H9 (cell line): ENCODE measurements at regions not wholly inside any gene's neighbourhood (a gene's known extent, or its start where the extent isn't known, plus 50 kb on each side); places are given as distances from the start of the nearest gene placed in this dataset.

Experiments
- DNase-seq: peaks from one replicate; pipeline ENCODE4 v3.0.0-alpha.2; 2017
- H2AFZ ChIP-seq: one replicate; pipeline ENCODE4 v1.6.1; 2013; ENCODE audit warnings: mild to moderate bottlenecking, low read length, control low read depth, moderate library complexity
- H2AK5ac ChIP-seq: 2 replicates; pipeline ENCODE4 v1.6.1; 2013; ENCODE audit warnings: low read length, control low read depth, mixed read lengths; ENCODE audit not compliant: insufficient read length
- H2BK120ac ChIP-seq: one replicate; pipeline ENCODE4 v1.6.1; 2013; ENCODE audit warnings: low read depth, mild to moderate bottlenecking, low read length, control low read depth, inconsistent platforms; ENCODE audit not compliant: poor library complexity, severe bottlenecking
- H2BK12ac ChIP-seq: 2 replicates; pipeline ENCODE4 v1.6.1; 2013; ENCODE audit warnings: low read length, control low read depth, mixed read lengths, low read depth; ENCODE audit not compliant: insufficient read length
- H2BK15ac ChIP-seq: 2 replicates; pipeline ENCODE4 v1.6.1; 2013; ENCODE audit warnings: low read depth, low read length, control low read depth
- H2BK20ac ChIP-seq: one replicate; pipeline ENCODE4 v1.6.1; 2013; ENCODE audit warnings: low read depth, mild to moderate bottlenecking, low read length, control low read depth, inconsistent platforms; ENCODE audit not compliant: poor library complexity, severe bottlenecking
- H2BK5ac ChIP-seq: 2 replicates; pipeline ENCODE4 v1.6.1; 2013; ENCODE audit warnings: low read length, control low read depth, mixed read lengths; ENCODE audit not compliant: insufficient read length
- H3K14ac ChIP-seq: 2 replicates; pipeline ENCODE4 v1.6.1; 2013; ENCODE audit warnings: low read length, control low read depth; ENCODE audit not compliant: insufficient read depth
- H3K18ac ChIP-seq: 2 replicates; pipeline ENCODE4 v1.6.1; 2013; ENCODE audit warnings: low read depth, mild to moderate bottlenecking, mixed read lengths, low read length, control low read depth; ENCODE audit not compliant: insufficient read length
- H3K23ac ChIP-seq: 2 replicates; pipeline ENCODE4 v1.6.1; 2013; ENCODE audit warnings: low read length, control low read depth, mixed read lengths, low read depth; ENCODE audit not compliant: insufficient read length
- H3K23me2 ChIP-seq: 2 replicates; pipeline ENCODE4 v1.6.1; 2013; ENCODE audit warnings: low read depth, mild to moderate bottlenecking, mixed read lengths, low read length, control low read depth; ENCODE audit not compliant: insufficient read length, poor library complexity, severe bottlenecking
- H3K27ac ChIP-seq: 2 replicates; pipeline ENCODE4 v1.5.1; 2013; ENCODE audit warnings: low read length, control low read depth, mixed read lengths, low read depth; ENCODE audit not compliant: insufficient read length
- H3K27me3 ChIP-seq: 2 replicates; pipeline ENCODE4 v1.6.1; 2013; ENCODE audit warnings: low read length, control low read depth, inconsistent platforms; ENCODE audit not compliant: insufficient read depth
- H3K4ac ChIP-seq: 2 replicates; pipeline ENCODE4 v1.6.1; 2013; ENCODE audit warnings: low read depth, mild to moderate bottlenecking, control low read depth, inconsistent platforms, low read length, moderate library complexity
- H3K4me1 ChIP-seq: 2 replicates; pipeline ENCODE4 v1.6.1; 2013; ENCODE audit warnings: low read length, control low read depth, inconsistent platforms; ENCODE audit not compliant: insufficient read depth
- H3K4me2 ChIP-seq: 2 replicates; pipeline ENCODE4 v1.6.1; 2013; ENCODE audit warnings: low read length, control low read depth, mixed read lengths; ENCODE audit not compliant: insufficient read length, insufficient read depth
- H3K56ac ChIP-seq: 2 replicates; pipeline ENCODE4 v1.6.1; 2013; ENCODE audit warnings: low read depth, mild to moderate bottlenecking, mixed read lengths, low read length, control low read depth; ENCODE audit not compliant: insufficient read length
- H3K79me1 ChIP-seq: 2 replicates; pipeline ENCODE4 v1.6.1; 2013; ENCODE audit warnings: low read depth, mild to moderate bottlenecking, moderate library complexity, low read length, control low read depth, inconsistent platforms; ENCODE audit not compliant: insufficient read depth, poor library complexity, severe bottlenecking
- H3K79me2 ChIP-seq: 2 replicates; pipeline ENCODE4 v1.6.1; 2013; ENCODE audit warnings: low read length, control low read depth, inconsistent platforms; ENCODE audit not compliant: insufficient read depth
- H3K9ac ChIP-seq: 2 replicates; pipeline ENCODE4 v1.6.1; 2013; ENCODE audit warnings: low read length, control low read depth, mixed read lengths; ENCODE audit not compliant: insufficient read length; ENCODE audit errors: extremely low read depth
- H3K9me3 ChIP-seq: one replicate; pipeline ENCODE4 v1.6.1; 2013; ENCODE audit warnings: low read depth, low read length, inconsistent platforms; ENCODE audit not compliant: control insufficient read depth
- H3T11ph ChIP-seq: one replicate; pipeline ENCODE4 v1.6.1; 2013; ENCODE audit warnings: mild to moderate bottlenecking, low read length, control low read depth, inconsistent platforms
- H4K20me1 ChIP-seq: one replicate; pipeline ENCODE4 v1.6.1; 2013; ENCODE audit not compliant: control insufficient read depth, insufficient read length, insufficient read depth
- H4K5ac ChIP-seq: 2 replicates; pipeline ENCODE4 v1.6.1; 2013; ENCODE audit warnings: low read depth, mild to moderate bottlenecking, mixed read lengths, low read length, control low read depth; ENCODE audit not compliant: insufficient read length
- H4K8ac ChIP-seq: replicated peaks from 2 replicates; pipeline ENCODE4 v1.6.1; 2013; ENCODE audit warnings: low read length, control low read depth, mixed read lengths, low read depth; ENCODE audit not compliant: insufficient read length
- H4K91ac ChIP-seq: 2 replicates; pipeline ENCODE4 v1.6.1; 2013; ENCODE audit warnings: low read depth, mild to moderate bottlenecking, moderate library complexity, mixed read lengths, low read length, control low read depth; ENCODE audit not compliant: insufficient read length
- H3K27ac Mint-ChIP-seq, 3 experiments: 2 replicates in 2 of 3; 3 replicates in 1 of 3; pipeline ENCODE4 v1.8.0; 2020 to 2021; ENCODE audit warnings: mixed read lengths in 3 of 3, mild to moderate bottlenecking in 1 of 3, moderate library complexity in 1 of 3
- H3K27me3 Mint-ChIP-seq: 2 replicates; pipeline ENCODE4 v1.8.0; 2021; ENCODE audit warnings: low read depth, mild to moderate bottlenecking, moderate library complexity, mixed read lengths
- H3K36me3 Mint-ChIP-seq, 3 experiments: 2 replicates in 2 of 3; 3 replicates in 1 of 3; pipeline ENCODE4 v1.8.0; 2020 to 2021; ENCODE audit warnings: low read depth in 3 of 3, mixed read lengths in 3 of 3; ENCODE audit not compliant: insufficient read depth in 1 of 3
- H3K4me1 Mint-ChIP-seq, 2 experiments: 2 replicates each; pipeline ENCODE4 v1.8.0; 2020; ENCODE audit warnings: mixed read lengths in 2 of 2
- H3K4me3 Mint-ChIP-seq, 2 experiments: 2 replicates in 1 of 2; 3 replicates in 1 of 2; pipeline ENCODE4 v1.8.0; 2020 to 2021; ENCODE audit warnings: mild to moderate bottlenecking in 2 of 2, mixed read lengths in 2 of 2, moderate library complexity in 1 of 2
- H3K9me3 Mint-ChIP-seq, 2 experiments: 2 replicates in 1 of 2; 3 replicates in 1 of 2; pipeline ENCODE4 v1.8.0; 2020; ENCODE audit warnings: mild to moderate bottlenecking in 2 of 2, mixed read lengths in 2 of 2, moderate library complexity in 1 of 2
- WGBS: extraction: QIAGEN DNeasy Blood & Tissue Kit; methylation state at CpG from one replicate; pipeline ENCODE4 v1.1.7; 2013; ENCODE audit warnings: missing lambda C conversion rate, low lambda C conversion rate, mixed read lengths; ENCODE audit not compliant: insufficient read length; ENCODE audit errors: extremely low coverage; 5-methylcytosine and 5-hydroxymethylcytosine counted together
- TF ChIP-seq, protein P1 (sequence below): fragments of 200-600 bp; sonication (generic); conservative IDR thresholded peaks from 3 replicates; pipeline ENCODE4 v1.8.0; 2021; ENCODE audit warnings: antibody characterized with exemption, mild to moderate bottlenecking

DNA sequence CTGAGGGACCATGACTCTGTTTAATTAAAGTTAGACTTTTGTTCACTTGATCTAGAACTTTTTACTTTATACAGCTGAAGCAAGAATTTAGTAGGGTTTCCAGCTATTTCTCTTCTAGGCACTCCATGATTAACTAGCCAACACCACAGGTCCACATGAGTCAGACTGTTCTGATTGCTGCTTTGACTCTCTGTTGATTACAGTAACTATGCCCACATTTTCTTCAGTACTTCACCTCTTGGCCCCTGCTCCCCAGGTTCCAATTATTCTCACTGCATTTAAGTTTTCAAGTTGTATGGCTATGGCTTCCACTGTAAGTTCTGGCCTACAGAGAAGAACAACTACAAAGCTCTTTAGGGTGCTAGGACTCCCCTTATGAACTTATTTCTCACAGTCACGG, 737.2 kb upstream of the IGFBP3 start:
- H3K18ac ChIP-seq: no peak overlapping the region

More for the DNA sequence above, 737.2 kb upstream of the IGFBP3 start:
- Histone ChIP-seq H3K4ac (no peak overlapping the region), H3K23me2 (no peaks in the 10 kb centered on the region), H3K9ac (no peak overlapping the region), H3K27ac (no peak overlapping the region), H3K14ac (no peak overlapping the region), H2AFZ (no peak overlapping the region), H3K4me2 (no peak overlapping the region), H2BK15ac (no peak overlapping the region), H2BK12ac (no peak overlapping the region), H3K27me3 (no peaks in the 10 kb centered on the region), H3K79me2 (no peaks in the 10 kb centered on the region), H4K20me1 (no peaks in the 10 kb centered on the region), H3T11ph (no peak overlapping the region), H4K8ac (no peak overlapping the region), H2BK20ac (no peak overlapping the region), H2BK5ac (no peak overlapping the region), H2AK5ac (no peak overlapping the region), H3K4me1 (no peaks in the 10 kb centered on the region), H4K5ac (no peak overlapping the region), H2BK120ac (no peak overlapping the region), H3K79me1 (no peaks in the 10 kb centered on the region), H3K9me3 (no peaks in the 10 kb centered on the region), H3K56ac (no peak overlapping the region), H3K23ac (no peak overlapping the region), H4K91ac (no peak overlapping the region)
- Mint-ChIP-seq H3K36me3 (peaks cover 0 to 13% (median 11%) of the 10 kb centered on the region in 3 experiments; a peak in 5 of 7 replicates), H3K4me1 (peaks cover 24 to 28% of the 10 kb centered on the region in 2 experiments), H3K9me3 (peaks cover 8 to 19% of the 10 kb centered on the region in 2 experiments; a peak in 4 of 5 replicates), H3K4me3 (no peak overlapping the region), H3K27ac (peak overlapping the region in 1 of 3 experiments; percentile 72; a peak in 4 of 7 replicates), H3K27me3 (no peaks in the 10 kb centered on the region)
- DNase-seq: no peak
- TF ChIP-seq, protein P1, sequence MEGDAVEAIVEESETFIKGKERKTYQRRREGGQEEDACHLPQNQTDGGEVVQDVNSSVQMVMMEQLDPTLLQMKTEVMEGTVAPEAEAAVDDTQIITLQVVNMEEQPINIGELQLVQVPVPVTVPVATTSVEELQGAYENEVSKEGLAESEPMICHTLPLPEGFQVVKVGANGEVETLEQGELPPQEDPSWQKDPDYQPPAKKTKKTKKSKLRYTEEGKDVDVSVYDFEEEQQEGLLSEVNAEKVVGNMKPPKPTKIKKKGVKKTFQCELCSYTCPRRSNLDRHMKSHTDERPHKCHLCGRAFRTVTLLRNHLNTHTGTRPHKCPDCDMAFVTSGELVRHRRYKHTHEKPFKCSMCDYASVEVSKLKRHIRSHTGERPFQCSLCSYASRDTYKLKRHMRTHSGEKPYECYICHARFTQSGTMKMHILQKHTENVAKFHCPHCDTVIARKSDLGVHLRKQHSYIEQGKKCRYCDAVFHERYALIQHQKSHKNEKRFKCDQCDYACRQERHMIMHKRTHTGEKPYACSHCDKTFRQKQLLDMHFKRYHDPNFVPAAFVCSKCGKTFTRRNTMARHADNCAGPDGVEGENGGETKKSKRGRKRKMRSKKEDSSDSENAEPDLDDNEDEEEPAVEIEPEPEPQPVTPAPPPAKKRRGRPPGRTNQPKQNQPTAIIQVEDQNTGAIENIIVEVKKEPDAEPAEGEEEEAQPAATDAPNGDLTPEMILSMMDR: no peak
- no CpG with 5 or more reads among the region's 1 CpG for WGBS
